ENCODE measurements at regions not wholly inside any gene's neighbourhood (a gene's known extent, or its start where the extent isn't known, plus 50 kb on each side); places are given as distances from the start of the nearest gene placed in this dataset.

- Histone ChIP-seq H3K27me3 (ENCODE audit: insufficient read depth, low read length) (no peaks in the 10 kb centered on the region), H2AFZ (ENCODE audit: low read length) (no peak overlapping the region)
Observed at GRCh38 chr7:89966067-89966664, 188.1 kb upstream of the STEAP1 start.

GRCh38 chr7:89975577-89975976 is 178.7 kb upstream of the STEAP1 start:
- Histone ChIP-seq H3K4me1 (ENCODE audit: insufficient read depth, low read length) (no peaks in the 10 kb centered on the region), H3K9me3 (ENCODE audit: low read depth, low read length) (no peaks in the 10 kb centered on the region), H3K4me2 (ENCODE audit: insufficient read depth, low read length) (no peak overlapping the region), H3K79me2 (ENCODE audit: insufficient read depth, low read length) (no peaks in the 10 kb centered on the region), H4K20me1 (ENCODE audit: insufficient read depth, low read length) (no peaks in the 10 kb centered on the region), H3K27me3 (ENCODE audit: insufficient read depth, low read length) (no peaks in the 10 kb centered on the region), H3K4me3 (ENCODE audit: insufficient read depth, low read length) (no peak overlapping the region), H3K36me3 (ENCODE audit: insufficient read depth, low read length) (no peaks in the 10 kb centered on the region), H2AFZ (ENCODE audit: low read length) (no peak overlapping the region), H3K27ac (ENCODE audit: low read depth, low read length) (no peak overlapping the region)
- TF ChIP-seq CTCF (IDR thresholded peaks at IDR 0.05; ENCODE audit: extremely low read depth, low read depth, low read length), result no peak
- no peak for DNase-seq (ENCODE audit: insufficient read length, low spot score, missing footprints)

More at GRCh38 chr7:89966067-89966664, 188.1 kb upstream of the STEAP1 start:
- H3K4me3 ChIP-seq (ENCODE audit: insufficient read depth, low read length), result no peak overlapping the region
- no peaks in the 10 kb centered on the region for H4K20me1 ChIP-seq (ENCODE audit: insufficient read depth, low read length)
- H3K27ac ChIP-seq (ENCODE audit: low read depth, low read length), result no peak overlapping the region
- no peak overlapping the region for H3K4me2 ChIP-seq (ENCODE audit: insufficient read depth, low read length)
- H3K79me2 ChIP-seq (ENCODE audit: insufficient read depth, low read length), result no peaks in the 10 kb centered on the region
- no peaks in the 10 kb centered on the region for H3K36me3 ChIP-seq (ENCODE audit: insufficient read depth, low read length)
- no peaks in the 10 kb centered on the region for H3K9me3 ChIP-seq (ENCODE audit: low read depth, low read length)
- DNase-seq (ENCODE audit: insufficient read length, low spot score, missing footprints), result no peak
- no peaks in the 10 kb centered on the region for H3K4me1 ChIP-seq (ENCODE audit: insufficient read depth, low read length)
- no peak for TF ChIP-seq CTCF (IDR thresholded peaks at IDR 0.05; ENCODE audit: extremely low read depth, low read depth, low read length)

GRCh38 chr7:89987665-89988064 is 166.6 kb upstream of the STEAP1 start:
- Histone ChIP-seq H3K27ac (ENCODE audit: low read depth, low read length) (no peak overlapping the region), H4K20me1 (ENCODE audit: insufficient read depth, low read length) (no peaks in the 10 kb centered on the region), H3K9me3 (ENCODE audit: low read depth, low read length) (no peaks in the 10 kb centered on the region), H3K36me3 (ENCODE audit: insufficient read depth, low read length) (no peaks in the 10 kb centered on the region), H3K79me2 (ENCODE audit: insufficient read depth, low read length) (no peaks in the 10 kb centered on the region), H3K4me2 (ENCODE audit: insufficient read depth, low read length) (no peak overlapping the region), H3K4me1 (ENCODE audit: insufficient read depth, low read length) (no peaks in the 10 kb centered on the region), H3K27me3 (ENCODE audit: insufficient read depth, low read length) (no peaks in the 10 kb centered on the region), H2AFZ (ENCODE audit: low read length) (no peak overlapping the region), H3K4me3 (ENCODE audit: insufficient read depth, low read length) (no peak overlapping the region)
- no peak for TF ChIP-seq CTCF (IDR thresholded peaks at IDR 0.05; ENCODE audit: extremely low read depth, low read depth, low read length)
- no peak for DNase-seq (ENCODE audit: insufficient read length, low spot score, missing footprints)

GRCh38 chr7:89988074-89988473 is 166.2 kb upstream of the STEAP1 start:
- H3K4me1 ChIP-seq (ENCODE audit: insufficient read depth, low read length), result no peaks in the 10 kb centered on the region
- no peaks in the 10 kb centered on the region for H3K9me3 ChIP-seq (ENCODE audit: low read depth, low read length)
- H3K4me3 ChIP-seq (ENCODE audit: insufficient read depth, low read length), result no peak overlapping the region
- H3K79me2 ChIP-seq (ENCODE audit: insufficient read depth, low read length), result no peaks in the 10 kb centered on the region
- no peaks in the 10 kb centered on the region for H3K27me3 ChIP-seq (ENCODE audit: insufficient read depth, low read length)
- TF ChIP-seq CTCF (IDR thresholded peaks at IDR 0.05; ENCODE audit: extremely low read depth, low read depth, low read length), result no peak
- no peaks in the 10 kb centered on the region for H4K20me1 ChIP-seq (ENCODE audit: insufficient read depth, low read length)
- H3K4me2 ChIP-seq (ENCODE audit: insufficient read depth, low read length), result no peak overlapping the region
- no peak overlapping the region for H2AFZ ChIP-seq (ENCODE audit: low read length)
- no peak for DNase-seq (ENCODE audit: insufficient read length, low spot score, missing footprints)
- no peaks in the 10 kb centered on the region for H3K36me3 ChIP-seq (ENCODE audit: insufficient read depth, low read length)
- H3K27ac ChIP-seq (ENCODE audit: low read depth, low read length), result no peak overlapping the region

Data from osteoblast (primary cell).